ENCODE measurements at regions not wholly inside any gene's neighbourhood (a gene's known extent, or its start where the extent isn't known, plus 50 kb on each side); places are given as distances from the start of the nearest gene placed in this dataset.

DNA sequence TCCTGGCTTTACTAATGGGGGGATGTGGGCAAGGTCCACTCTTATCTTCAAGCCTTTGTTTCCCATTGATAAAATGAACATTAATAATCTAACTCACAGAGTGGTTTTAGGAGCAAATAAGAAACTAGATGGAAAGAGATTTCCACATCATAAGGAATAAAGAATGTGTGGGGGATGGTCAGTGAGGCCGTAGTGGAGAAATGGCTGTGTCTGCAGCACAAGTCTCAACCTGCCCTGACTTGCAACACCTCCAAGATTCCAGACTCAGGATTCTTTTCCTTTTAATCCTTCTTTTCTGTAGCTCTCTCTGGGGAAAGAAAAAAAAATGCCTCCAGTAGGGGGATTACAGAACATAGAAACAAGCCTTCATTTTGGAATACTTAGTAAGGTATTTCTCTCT, 124.2 kb upstream of the MEX3C start:
- TF ChIP-seq EZH2phosphoT487 (IDR thresholded peaks at IDR 0.05; ENCODE audit: low read length) (no peak), EZH2 (optimal IDR thresholded peaks at IDR 0.05; ENCODE audit: low read depth, low read length) (no peak)
- TF ChIP-seq, protein P1, sequence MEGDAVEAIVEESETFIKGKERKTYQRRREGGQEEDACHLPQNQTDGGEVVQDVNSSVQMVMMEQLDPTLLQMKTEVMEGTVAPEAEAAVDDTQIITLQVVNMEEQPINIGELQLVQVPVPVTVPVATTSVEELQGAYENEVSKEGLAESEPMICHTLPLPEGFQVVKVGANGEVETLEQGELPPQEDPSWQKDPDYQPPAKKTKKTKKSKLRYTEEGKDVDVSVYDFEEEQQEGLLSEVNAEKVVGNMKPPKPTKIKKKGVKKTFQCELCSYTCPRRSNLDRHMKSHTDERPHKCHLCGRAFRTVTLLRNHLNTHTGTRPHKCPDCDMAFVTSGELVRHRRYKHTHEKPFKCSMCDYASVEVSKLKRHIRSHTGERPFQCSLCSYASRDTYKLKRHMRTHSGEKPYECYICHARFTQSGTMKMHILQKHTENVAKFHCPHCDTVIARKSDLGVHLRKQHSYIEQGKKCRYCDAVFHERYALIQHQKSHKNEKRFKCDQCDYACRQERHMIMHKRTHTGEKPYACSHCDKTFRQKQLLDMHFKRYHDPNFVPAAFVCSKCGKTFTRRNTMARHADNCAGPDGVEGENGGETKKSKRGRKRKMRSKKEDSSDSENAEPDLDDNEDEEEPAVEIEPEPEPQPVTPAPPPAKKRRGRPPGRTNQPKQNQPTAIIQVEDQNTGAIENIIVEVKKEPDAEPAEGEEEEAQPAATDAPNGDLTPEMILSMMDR (IDR thresholded peaks at IDR 0.05; ENCODE audit: low read length): no peak
